ENCODE measurements at regions not wholly inside any gene's neighbourhood (a gene's known extent, or its start where the extent isn't known, plus 50 kb on each side); places are given as distances from the start of the nearest gene placed in this dataset.

GRCh38 chr10:33485276-33485675, 150.8 kb upstream of the NRP1 start:
- Histone ChIP-seq H3K27ac (no peak overlapping the region), H3K9me3 (no peaks in the 10 kb centered on the region), H3K36me3 (no peaks in the 10 kb centered on the region), H3K4me3 (no peak overlapping the region), H3K27me3 (no peaks in the 10 kb centered on the region), H3K4me1 (peaks cover 0 to 53% (median 7%) of the 10 kb centered on the region in 4 donors)
- no peak for TF ChIP-seq CTCF (IDR thresholded peaks at IDR 0.05)
- intact Hi-C loops (cut with DNase I; ENCODE audit: low total_unique reads) = no loop called here
- DNase-seq = no peak

- H3K4me1 ChIP-seq = peaks cover 0 to 48% (median 5%) of the 10 kb centered on the region in 4 donors
- no peaks in the 10 kb centered on the region for H3K27me3 ChIP-seq
- no peaks in the 10 kb centered on the region for H3K9me3 ChIP-seq
- no peak overlapping the region for H3K4me3 ChIP-seq
- peak in 1 of 2 donors; percentile 29 for DNase-seq
- no peak overlapping the region for H3K27ac ChIP-seq
- no peak for TF ChIP-seq CTCF (IDR thresholded peaks at IDR 0.05)
- intact Hi-C loops (cut with DNase I; ENCODE audit: low total_unique reads) = no loop called here
- no peaks in the 10 kb centered on the region for H3K36me3 ChIP-seq
These were observed 150.3 kb upstream of the NRP1 start for GRCh38 chr10:33484787-33485186.

GRCh38 chr10:33483816-33484190, 149.3 kb upstream of the NRP1 start:
- H3K4me3 ChIP-seq = no peak overlapping the region
- no peaks in the 10 kb centered on the region for H3K36me3 ChIP-seq
- no peaks in the 10 kb centered on the region for H3K27me3 ChIP-seq
- H3K27ac ChIP-seq = no peak overlapping the region
- H3K4me1 ChIP-seq = peaks cover 0 to 40% (median 3%) of the 10 kb centered on the region in 4 donors
- intact Hi-C loops (cut with DNase I; ENCODE audit: low total_unique reads) = no loop called here
- H3K9me3 ChIP-seq = no peaks in the 10 kb centered on the region
- no peak for DNase-seq
- no peak for TF ChIP-seq CTCF (IDR thresholded peaks at IDR 0.05)

- Histone ChIP-seq H3K4me3 (no peak overlapping the region), H3K36me3 (no peaks in the 10 kb centered on the region), H3K4me1 (peaks cover 0 to 40% (median 3%) of the 10 kb centered on the region in 4 donors), H3K9me3 (no peaks in the 10 kb centered on the region), H3K27me3 (no peaks in the 10 kb centered on the region), H3K27ac (no peak overlapping the region)
- TF ChIP-seq CTCF (IDR thresholded peaks at IDR 0.05) = no peak
- intact Hi-C loops (cut with DNase I; ENCODE audit: low total_unique reads) = no loop called here
- no peak for DNase-seq
These were observed 148.8 kb upstream of the NRP1 start for GRCh38 chr10:33483124-33483815.

- no peak for DNase-seq
- no peak for TF ChIP-seq CTCF (IDR thresholded peaks at IDR 0.05)
- Histone ChIP-seq H3K36me3 (no peaks in the 10 kb centered on the region), H3K4me1 (peaks cover 0 to 40% (median 3%) of the 10 kb centered on the region in 4 donors), H3K27ac (no peak overlapping the region), H3K27me3 (no peaks in the 10 kb centered on the region), H3K4me3 (no peak overlapping the region), H3K9me3 (no peaks in the 10 kb centered on the region)
- intact Hi-C loops (cut with DNase I; ENCODE audit: low total_unique reads) = no loop called here
These were observed 148.0 kb upstream of the NRP1 start for GRCh38 chr10:33482486-33482885.

Measured in tibial artery (tissue), 4 donors.